T-helper 2 cell treated with Interferon-gamma antibody and Interleukin-4, amounts not matched to agents 100 ng/mL and 5 ng/mL, for 36 hours (primary cell): ENCODE measurements at regions not wholly inside any gene's neighbourhood (a gene's known extent, or its start where the extent isn't known, plus 50 kb on each side); places are given as distances from the start of the nearest gene placed in this dataset.

ENCODE experiments used
- intact Hi-C: fragments of 100-400 bp; cut with micrococcal nuclease; formaldehyde crosslinking; loops from one replicate; pipeline ENCODE4 v1.15.1; 2023

DNA sequence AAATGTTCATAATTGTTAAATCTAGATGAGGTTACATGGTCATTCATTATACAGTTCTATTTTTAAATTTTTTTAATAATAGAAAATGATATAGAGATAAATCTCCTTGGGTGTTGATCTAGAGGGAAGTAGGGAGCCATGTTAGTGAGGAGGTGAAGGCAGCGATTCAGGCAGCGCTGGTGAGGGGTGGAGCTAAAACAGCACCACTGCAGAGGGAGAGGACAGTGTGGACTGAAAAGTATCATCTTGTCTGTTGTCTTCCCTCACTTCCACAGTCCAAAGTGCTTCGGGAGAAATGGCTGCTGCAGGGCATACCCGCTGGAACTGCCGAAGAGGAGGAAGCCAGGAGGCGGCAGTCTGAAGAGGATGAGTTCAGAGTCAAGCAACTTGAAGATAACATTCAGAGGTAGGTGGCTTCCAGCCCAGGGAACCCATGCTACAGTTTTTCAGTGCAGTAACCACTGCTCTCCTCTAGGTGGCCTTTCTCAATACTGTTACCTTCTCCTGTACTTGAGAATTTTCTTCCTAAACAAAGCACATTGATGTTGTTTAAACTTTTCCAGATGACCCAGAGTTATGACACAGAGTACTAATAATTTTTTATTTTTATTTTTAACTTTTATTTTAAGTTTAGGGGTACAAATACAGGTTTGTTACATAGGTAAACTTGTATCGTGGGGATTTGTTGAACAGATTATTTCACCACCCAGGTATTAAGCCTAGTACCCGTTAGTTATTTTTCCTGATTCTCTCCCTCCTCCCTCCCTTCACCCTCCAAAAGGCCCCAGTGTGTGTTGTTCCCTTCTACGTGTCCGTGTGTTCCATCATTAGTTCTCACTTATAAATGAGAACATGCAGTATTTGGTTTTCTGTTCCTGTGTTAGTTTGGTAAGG, 100.5 kb downstream of the PALM2AKAP2 start:
- intact Hi-C loops: no loop called here

DNA sequence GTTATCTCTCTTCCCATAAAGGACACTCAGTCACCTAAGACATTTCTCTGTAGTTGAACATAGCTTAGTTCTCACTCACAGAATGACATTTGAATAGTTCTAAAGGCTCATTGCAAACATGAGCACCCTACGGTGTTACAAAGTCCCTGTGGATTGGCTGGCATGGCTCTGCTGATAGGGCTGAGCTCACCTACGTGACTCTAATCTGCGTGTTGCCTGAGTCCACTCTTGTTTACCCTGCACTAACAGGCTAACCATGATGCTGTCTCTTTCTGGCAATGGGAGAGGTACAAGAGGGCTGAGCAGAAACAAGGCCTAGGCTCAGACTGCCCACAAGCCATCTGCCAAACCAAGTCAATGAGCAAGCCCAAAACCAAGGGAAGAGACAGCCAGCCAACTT, 103.6 kb downstream of the PALM2AKAP2 start:
- intact Hi-C loops: no loop called here

DNA sequence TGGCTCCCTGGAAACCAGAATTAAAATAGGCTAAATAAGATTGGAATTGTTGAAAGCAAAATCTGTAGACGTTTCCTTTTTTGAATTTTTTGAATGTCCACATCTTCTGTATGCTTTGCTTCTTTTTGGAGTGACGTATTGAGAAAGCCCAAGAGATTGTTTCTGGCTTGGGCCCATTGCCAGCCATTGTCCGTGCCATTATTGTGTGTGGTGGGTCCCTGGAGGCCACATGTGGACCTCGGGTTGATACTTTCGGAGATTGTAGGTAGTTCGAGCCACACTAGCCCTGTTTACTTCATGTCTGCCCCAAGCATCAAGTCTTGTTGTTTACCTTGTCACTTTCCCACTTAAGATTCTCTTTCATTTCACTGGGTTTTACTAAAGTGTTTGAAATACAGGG, 106.0 kb downstream of the PALM2AKAP2 start:
- intact Hi-C loops: loop anchor here (2.0 to 5.0 kb wide), 2 partner anchors 33 to 331 kb away; no protein-coding TSS in a partner anchor

DNA sequence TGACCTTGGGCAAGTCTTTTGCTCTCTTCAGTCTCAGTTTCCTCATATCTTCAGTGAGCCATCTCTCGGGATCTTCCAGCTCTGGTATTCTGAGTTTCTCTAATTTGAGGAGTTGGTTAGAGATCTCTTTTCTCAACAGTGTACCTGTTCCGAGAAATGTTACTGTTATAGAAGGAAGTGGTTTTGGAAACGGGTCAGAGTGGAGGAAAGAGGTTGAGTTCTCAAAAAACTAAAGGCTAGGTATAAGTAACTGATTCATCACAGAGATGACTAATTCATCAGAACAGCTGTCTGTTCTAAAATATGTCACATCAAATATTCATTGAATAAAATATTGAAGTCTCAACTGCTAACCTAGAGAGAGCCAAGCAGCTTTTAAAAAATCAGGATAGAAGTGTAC, 106.6 kb downstream of the PALM2AKAP2 start:
- intact Hi-C loops: loop anchor here (2.0 to 5.0 kb wide), 2 partner anchors 32 to 331 kb away; no protein-coding TSS in a partner anchor

DNA sequence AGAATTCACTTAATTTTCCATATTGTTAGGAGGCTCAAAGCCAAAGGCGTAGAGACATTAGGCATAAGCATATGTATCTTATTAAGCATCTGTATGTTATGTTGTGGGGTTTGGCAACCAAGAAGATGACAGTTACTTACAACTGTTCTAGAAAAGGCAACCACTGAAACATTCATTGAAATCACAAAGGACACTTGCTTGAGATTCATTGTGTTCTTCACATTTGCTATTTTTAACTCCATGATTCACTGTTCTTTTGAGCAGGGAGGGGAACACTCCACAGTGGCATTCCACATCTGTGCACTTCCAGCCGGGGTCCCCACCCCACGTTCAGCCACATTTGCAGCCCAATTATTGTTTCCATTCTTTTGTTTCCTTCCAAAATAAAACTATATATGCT, 107.1 kb downstream of the PALM2AKAP2 start:
- intact Hi-C loops: loop anchor here (2.0 to 5.0 kb wide), 2 partner anchors 32 to 330 kb away; no protein-coding TSS in a partner anchor

DNA sequence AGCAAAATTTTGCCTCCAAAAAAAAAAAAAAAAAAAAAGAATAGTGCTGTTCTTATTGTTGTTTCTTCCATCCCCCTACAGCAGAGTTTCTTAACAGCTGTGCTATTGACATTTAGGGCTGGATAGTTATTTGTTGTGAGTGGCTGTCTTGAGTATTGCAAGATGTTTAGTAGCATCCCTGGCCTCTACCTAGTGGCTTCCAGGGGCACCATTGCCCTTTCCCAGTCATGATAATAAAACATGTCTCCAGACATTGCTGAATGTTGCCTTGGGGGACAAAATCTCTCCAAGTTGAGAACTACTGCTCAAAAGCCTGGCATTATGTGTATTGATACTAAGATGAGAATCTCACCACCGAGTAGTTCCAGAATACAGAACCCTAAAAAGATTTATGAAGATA, 108.7 kb downstream of the PALM2AKAP2 start:
- intact Hi-C loops: loop anchor here (2.0 to 5.0 kb wide), 3 partner anchors 264 to 368 kb away; partner anchors contain the start of gene TXN

DNA sequence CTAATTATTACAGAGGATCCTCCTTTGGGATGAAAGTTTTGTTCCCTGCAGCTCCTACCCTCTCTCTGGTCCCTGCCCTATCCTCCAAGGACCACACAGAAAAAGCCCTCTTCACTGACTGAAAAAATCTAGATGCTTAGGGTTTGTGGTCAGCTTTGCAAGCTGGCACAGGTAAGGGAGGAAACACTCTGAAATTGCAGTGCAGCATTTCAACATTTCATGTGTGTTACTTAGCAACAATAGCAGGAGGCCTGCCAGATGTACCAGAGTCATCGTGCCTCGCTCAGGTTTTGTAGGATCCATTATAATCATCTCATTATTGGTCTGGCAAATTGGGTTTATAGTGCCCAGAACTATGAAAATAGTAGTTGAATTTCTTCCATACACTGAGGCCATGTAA, 109.5 kb downstream of the PALM2AKAP2 start:
- intact Hi-C loops: loop anchor here (2.0 to 5.0 kb wide), 3 partner anchors 263 to 367 kb away; partner anchors contain the start of gene TXN

DNA sequence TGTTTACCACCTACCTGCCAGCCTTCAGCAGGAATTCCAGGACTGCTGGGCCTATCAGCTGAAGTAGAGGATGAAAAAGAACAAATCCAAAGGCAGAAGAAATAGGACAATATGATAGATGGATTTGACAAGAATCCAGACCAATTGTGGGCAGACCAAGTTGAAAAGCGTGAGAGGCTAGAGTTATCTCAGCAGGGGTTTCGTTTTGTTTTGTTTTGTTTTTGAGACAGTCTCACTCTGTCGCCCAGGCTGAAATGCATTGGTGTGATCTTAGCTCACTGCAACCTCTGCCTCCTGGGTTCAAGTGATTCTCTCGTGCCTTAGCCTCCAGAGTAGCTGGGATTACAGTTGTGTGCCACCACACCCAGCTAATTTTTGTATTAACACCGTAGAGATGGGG, 113.2 kb downstream of the PALM2AKAP2 start:
- intact Hi-C loops: no loop called here

DNA sequence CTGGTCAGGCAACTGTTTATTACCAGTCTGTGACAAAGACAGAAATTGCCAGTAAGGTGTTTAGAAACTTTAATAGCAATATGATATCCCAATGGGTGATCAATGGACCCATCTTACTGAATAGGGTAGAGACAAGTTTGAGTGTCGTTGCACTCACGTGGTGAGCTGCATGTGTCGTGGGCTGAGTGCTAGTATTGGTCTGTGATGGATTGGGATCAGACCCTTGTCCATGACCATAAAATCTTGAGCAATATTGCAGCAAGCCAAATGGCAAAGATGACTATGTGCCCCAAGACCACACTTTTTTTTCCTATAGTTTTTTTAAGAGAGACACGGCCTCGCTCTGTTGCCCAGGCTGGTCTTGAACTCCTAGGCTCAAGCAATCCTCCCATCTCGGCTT, 114.5 kb downstream of the PALM2AKAP2 start:
- intact Hi-C loops: no loop called here

DNA sequence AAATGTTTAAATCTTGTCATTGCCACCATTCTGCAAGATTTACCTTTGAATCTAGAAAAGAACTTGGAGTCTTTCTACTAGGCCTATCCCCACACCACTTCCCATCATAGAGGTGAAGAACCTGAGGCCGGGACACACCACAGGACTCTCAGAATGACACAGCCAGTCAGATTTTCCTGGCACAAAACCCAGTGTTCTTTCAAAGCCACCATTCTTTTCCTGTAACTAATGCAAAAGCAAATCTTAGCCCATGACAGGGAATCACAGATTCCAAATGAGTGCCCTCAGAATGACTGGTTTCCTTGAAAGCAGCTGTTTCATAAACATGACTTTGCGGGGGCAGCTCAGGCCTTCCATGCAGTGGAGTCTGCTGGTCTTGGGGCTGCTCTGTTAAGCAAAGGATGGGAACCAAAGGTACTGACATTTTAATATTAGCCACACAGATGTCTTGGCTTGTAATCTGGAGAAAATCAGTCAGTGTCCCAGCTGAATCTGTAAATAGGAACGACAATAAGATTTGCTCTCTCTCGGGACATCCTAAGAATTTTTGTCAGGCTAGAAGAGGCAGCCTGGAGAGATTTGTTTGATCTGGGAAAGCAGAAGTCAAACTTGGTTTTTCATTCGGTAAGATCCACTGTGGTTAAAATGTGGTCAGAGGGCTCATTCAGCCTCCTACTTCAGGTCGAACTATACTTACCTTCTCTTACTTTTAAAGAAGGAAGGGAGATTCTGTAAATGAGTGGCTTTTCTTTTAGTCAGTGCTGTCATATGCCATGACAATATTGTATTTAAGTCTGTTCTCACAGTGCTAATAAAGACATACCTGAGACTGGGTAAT, 115.1 kb downstream of the PALM2AKAP2 start:
- intact Hi-C loops: no loop called here

DNA sequence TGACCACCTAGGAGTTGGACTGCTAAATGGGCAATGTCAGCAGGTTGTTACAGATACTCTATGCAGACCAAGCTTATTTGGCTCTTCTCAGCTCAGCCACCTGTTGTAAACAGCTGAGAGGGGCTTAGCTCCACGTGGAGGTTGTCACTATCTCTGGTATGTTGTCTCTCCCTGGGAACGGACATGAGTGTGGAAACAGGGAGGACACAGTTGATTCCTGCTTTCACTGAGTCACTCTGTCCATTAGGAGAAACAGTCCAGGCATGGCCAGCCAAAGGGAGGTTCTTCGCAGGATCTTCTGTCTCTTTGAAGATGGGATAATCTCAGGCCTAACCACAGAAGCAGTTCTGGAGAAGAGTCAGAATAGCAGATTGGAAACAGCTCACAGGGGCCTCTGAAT, 121.2 kb downstream of the PALM2AKAP2 start:
- intact Hi-C loops: loop anchor here (5.0 kb wide), 1 partner anchor 316 kb away; no protein-coding TSS in a partner anchor

DNA sequence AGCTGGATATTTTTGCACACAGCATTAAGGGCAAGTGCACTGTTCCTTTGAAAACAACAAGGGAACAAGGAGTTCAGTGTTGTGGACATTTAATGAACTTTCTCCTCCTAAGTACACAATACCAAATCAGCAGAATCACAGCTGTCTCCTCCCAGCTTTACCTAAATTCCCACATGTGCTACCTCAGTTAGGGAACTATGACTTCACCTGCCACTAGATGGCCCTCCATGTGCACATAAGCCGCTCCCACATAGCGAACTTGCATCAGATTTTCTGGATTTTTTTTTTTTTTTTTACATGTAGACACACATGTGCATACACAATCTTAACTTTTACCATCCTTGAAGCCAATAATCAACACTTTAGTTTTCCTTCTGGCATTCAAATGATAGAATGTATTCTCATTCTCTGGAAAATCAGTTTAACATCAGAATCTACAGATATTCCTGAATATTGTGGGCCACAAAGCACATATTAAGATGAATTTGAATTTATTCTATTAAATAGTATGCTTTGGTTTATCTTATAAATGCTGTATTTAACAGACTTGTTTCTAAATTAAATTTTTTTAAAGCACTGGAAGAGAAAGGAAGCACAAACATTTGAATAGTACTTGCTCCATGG, 123.6 kb downstream of the PALM2AKAP2 start:
- intact Hi-C loops: loop anchor here (1.0 to 5.0 kb wide), 3 partner anchors 155 to 314 kb away; no protein-coding TSS in a partner anchor

DNA sequence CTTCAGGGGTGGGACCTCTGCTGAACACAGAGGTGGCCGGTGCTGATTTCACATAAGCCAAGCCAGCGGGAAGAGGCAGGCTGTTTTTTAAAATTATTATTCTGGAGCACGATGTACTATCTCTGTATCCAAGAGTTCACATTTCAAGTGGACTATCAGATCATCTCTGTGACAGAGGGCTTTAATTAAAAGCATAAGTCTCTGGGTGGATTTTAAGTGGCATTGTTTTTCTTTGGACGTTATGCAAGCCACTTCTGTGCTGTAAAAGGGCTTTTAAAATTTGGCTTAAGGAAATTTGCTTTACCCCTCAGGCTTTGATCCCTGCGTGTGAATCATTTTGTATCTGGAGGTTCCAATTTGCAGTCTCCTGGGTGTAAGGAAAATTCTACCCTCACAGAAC, 124.7 kb downstream of the PALM2AKAP2 start:
- intact Hi-C loops: loop anchor here (5.0 kb wide), 1 partner anchor 313 kb away; no protein-coding TSS in a partner anchor

DNA sequence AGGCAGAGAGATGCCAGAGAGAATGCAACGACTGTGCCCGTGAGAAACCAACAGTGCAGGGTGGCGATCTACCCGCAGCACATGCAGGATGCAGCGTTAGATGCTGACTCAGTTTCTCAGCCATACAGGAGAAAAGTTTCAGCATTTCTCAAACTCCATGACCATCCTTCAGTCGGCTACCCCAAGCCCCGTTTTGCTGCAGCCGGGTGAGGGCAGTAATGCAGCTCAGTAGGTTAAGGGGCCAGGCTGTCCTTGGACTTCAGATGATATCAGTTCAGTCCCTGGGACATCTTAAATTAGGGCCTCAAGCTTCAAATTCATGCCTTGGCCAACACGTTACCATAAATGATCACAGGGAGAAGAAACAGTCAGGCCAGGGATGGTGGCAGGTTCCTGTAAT, 125.5 kb downstream of the PALM2AKAP2 start:
- intact Hi-C loops: no loop called here

DNA sequence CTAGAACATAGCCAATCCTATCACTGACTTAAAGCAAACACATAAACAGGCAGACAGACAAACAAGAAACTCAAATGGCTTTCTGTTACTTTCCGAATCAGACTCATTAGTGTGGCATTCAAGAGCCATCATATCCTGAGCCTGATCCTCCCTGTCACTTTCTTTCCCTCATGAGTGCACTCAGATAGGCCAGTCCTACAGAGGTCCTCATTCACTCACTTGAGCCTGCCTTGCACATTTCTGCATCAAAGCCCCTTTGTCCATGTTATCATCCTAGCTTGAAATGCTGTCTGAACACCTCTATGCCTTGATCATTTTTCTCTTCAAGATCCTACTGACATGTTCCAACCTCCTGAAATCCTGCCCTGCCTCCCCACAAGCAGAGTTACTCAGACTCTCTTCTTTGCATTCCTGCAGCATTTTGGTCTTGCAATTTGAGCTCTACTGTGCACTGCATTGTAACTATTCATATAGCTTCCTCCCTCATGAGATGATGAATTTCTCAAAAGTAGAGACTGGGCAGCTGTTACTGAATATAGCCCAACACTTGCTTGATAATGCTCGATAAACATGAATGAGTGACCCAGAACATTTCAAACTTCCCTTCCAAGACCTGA, 126.9 kb downstream of the PALM2AKAP2 start:
- intact Hi-C loops: loop anchor here (1.0 kb wide), 1 partner anchor 245 kb away; no protein-coding TSS in a partner anchor

DNA sequence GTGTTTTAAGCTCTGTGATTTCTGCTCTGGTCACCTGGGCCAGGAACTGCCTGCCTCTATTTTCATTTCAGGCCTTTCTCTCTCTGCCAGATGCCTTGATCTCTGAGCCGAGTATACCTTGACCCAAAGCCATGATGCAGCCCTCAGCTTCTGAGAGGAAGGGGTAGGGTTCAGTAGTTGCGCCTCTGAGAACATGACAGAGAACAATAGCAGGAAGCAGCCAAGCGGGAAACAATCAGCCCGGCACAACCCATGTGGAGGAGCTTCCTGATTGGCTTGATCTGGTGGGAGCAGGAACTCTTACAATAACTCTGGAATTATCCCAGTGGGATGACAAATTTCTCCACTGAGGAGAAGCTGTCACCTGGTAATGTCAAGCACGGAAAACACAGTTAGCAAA, 127.4 kb downstream of the PALM2AKAP2 start:
- intact Hi-C loops: loop anchor here (1.0 kb wide), 1 partner anchor 245 kb away; no protein-coding TSS in a partner anchor

DNA sequence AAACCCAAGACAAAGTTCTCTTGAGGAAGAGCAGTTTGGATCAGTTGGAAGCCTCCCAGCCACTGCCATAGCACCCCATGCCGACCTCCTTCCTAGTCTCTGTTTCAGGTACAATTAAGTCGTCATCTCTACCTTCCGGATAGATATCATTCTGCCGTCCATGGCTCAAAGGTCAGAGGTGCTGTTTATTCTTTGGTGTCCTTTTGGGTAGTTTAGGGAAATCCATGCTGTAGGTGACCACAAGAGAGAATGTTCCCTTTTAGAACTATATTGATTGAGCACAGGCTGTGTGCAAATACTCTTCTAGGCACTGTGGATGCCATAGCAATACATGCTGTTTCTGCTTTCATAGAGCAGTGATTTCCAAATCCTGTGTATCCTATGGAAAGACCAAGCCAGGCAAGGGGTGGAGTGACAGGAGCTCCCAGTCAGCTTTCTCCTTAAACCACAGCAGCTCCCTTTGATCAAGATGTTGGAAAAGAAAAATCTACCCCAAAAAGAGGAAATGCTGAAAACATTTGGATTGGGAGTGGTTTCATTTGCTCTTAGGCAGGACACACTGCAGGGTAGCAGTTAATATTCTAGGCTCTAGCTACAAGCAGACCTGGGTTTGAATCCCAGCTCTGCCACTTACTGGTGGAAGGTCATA, 127.9 kb downstream of the PALM2AKAP2 start:
- intact Hi-C loops: loop anchor here (1.0 kb wide), 1 partner anchor 244 kb away; no protein-coding TSS in a partner anchor

DNA sequence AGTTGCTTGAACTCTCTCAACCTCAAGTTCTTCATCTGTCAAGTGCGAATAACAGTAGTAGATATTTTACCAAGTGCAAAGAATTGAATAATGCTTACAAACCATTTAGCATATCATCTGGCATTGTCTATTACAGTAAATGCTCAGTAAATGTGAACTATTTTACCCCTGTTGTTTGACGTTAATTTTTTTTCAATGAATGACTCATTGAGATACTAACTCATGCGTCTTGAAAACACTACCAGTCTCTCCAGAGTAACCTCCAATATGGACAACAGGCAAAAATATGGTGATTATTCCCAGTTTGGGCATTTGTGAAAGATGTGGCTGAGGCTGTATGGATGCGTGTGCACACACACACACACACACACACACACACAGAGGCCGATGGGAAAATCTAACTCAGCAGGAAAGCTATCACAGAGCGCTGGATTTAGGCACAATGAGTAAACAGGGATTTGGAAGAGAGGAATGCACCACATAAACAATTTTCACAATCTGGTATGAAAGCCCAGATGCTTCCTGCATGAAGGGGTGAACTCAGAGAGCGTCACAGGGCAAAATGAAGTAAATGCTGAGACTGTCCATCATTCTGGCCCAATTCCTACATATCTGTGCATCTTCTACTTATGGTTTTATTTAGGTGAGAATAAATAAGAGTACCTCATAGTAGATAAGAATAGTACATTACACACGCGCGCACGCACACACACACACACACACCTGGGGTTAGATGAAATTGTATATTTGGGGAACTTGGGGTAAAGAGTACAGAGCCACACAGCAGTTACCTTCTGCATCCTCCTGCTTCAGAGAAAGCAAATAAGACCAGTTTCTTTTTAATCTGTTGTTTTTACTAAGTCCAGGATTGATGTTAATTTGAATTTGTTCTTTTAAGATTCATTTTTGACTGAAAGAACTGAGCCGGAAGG, 128.7 kb downstream of the PALM2AKAP2 start:
- intact Hi-C loops: no loop called here
